ENCODE measurements at regions not wholly inside any gene's neighbourhood (a gene's known extent, or its start where the extent isn't known, plus 50 kb on each side); places are given as distances from the start of the nearest gene placed in this dataset.
"Not testable (repeated sequence)": the region's sequence is repeated elsewhere in the genome, so short reads cannot be mapped to it uniquely, and the experiment has no call there.

GRCh38 chr10:8835453-8836167, 781.1 kb downstream of the GATA3 start:
- no peak for DNase-seq

DNA sequence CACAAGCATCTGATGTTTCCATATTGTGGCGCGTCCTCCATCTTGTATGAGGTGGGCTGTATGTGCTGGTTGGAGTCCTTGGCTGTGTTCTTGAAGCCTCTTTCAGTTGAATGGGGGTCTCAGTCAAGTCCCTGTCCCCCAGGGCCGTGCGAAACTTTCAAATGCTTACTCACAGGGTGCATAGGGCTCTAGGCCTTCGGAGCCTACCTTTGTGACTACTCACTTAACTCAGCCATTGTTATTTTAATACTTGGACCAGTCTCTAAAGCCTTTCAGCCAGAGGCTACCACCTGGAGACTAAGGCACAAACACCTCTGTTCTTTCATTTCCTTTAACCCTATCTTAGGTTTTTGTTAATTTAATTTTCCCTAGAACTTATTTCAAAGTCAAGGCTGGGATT, 785.9 kb downstream of the GATA3 start:
- no peak for DNase-seq

GRCh38 chr10:8844141-8844540, 789.7 kb downstream of the GATA3 start:
- DNase-seq = no peak

- DNase-seq = no peak
These were observed 798.1 kb downstream of the GATA3 start for GRCh38 chr10:8852546-8852945.

- DNase-seq = no peak
These were observed 798.6 kb downstream of the GATA3 start for GRCh38 chr10:8853048-8853447.

DNA sequence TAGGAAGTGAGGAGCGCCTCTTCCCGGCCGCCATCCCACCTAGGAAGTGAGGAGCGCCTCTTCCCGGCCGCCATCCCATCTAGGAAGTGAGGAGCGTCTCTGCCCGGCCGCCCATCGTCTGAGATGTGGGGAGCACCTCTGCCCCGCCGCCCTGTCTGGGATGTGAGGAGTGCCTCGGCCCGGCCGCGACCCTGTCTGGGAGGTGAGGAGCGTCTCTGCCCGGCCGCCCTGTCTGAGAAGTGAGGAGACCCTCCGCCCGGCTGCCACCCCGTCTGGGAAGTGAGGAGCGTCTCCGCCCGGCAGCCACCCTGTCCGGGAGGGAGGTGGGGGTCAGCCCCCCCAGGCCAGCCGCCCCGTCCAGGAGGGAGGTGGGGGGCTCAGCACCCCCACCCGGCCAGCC, 814.4 kb downstream of the GATA3 start:
- not testable (repeated sequence) for DNase-seq

DNA sequence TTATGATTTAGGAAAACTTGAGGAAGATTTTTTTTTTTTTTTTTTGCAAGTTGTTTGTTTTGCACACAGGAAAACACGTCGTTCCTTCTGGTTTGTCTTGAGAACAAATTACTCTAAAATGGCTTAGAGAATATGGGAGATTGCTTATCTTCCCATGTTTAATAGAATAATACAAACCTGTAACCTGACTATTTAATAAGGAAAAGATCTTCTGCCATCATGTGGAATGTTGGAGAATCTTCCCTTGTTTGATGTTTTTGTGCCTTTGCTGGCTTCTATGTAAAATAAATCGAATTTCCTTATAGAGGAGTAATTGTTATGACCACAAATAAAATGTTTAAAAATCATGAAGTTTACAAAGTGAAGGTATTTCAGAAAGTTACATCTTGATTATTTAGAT, 818.8 kb downstream of the GATA3 start:
- DNase-seq = no peak

- DNase-seq = no peak
These were observed 819.8 kb downstream of the GATA3 start for GRCh38 chr10:8874268-8874667.

- DNase-seq = no peak
These were observed 820.5 kb downstream of the GATA3 start for GRCh38 chr10:8874972-8875371.

GRCh38 chr10:8876171-8876570, 821.7 kb downstream of the GATA3 start:
- no peak for DNase-seq

DNA sequence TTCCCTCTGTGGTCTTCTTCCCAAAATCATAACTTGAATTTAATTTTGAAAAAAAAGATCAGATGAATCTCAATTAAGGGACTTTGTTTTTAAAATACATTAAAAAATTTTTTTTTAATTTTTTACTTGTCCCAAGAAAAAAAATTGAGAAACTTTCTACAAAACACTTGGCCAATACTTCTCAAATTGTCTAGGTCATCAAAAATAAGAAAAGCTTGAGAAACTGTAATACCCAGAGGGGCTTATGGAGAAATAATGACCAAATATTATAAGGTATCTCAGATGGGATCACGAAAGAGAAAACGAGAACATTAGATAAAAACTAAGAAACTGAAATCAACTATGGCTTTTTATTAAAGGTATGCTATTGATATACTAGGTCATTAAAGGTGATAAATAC, 835.0 kb downstream of the GATA3 start:
- DNase-seq = no peak

GRCh38 chr10:8893102-8893501, 838.6 kb downstream of the GATA3 start:
- DNase-seq = no peak

DNA sequence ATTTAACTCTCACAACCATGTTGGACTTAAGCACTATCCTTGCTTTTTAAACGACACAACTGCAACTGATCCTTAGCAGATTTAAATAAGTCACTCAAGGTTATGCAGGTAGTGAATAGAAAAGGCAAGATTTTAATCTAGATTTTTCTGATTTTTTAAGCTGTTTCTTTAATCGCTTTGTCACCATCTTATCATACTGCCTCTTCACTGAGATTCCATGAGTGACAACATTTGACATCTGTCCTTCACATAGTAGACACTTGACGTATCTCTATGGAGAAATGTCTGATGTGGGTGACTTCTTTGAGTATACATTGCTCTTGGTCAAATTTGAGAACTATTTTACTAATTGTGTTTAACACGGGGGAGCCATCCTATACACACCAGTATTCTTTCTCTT, 839.7 kb downstream of the GATA3 start:
- no peak for DNase-seq

DNA sequence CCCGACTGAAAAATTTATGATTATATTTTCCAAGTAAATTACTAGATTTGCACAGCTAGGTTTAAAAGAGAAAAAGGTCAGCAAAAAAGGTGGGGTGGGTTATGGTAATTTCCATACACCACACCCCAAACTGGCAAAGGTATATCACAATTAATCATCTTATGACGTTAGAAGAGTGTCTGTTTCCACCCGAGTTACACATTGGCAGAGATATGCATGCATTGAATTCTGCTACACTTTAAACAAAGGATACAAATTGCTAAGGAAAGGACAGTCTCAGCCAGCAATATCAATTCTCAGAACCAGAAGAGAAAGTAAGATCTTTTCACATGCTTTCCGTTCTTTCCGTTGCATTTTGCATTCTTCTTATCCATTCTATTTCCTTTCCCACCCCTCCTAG, 843.3 kb downstream of the GATA3 start:
- no peak for DNase-seq

DNA sequence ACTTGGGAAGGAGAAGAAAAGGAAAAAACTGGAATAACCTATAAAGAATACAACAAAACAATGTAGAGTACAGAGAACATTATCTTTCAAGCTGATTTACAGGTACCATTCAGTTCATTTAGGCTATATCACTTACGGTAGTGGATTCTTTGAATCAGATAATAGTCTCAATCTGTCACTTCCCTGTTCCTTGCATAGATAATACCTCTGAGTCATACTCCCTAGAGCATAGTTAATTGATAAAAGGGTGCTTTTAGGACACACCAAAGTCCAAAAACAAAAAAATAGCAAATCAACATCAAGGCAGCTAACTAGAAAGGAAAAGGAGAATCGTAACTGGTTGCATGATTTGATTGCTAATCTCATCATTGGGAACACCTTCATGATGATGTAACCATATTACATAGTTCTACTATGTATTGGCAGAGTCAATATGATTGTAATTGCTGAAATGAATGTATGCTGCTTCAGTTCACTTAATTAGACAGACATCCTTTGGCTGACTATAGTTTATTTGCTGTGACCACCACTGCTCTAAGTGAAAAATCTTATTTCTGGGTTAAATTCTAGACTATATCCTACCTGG, 844.4 kb downstream of the GATA3 start:
- no peak for DNase-seq

- DNase-seq = no peak
These were observed 848.4 kb downstream of the GATA3 start for GRCh38 chr10:8902926-8903325.

DNA sequence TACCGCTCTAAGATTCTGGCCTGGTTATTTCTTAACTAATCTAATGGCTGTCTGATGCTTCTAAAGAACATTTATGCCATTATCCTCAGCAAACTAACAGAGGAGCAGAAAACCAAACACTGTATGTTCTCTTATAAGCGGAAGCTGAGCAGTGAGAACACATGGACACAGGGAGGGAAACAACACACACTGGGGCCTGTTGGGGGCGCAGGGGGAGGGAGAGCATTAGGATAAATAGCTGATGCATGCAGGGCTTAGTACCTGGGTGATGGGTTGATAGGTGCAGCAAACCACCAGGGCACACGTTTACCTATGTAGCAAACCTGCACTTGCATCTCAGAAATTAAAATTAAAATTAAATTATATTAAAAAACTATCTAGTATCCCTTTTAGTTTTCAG, 853.5 kb downstream of the GATA3 start:
- DNase-seq = no peak

- DNase-seq = no peak
These were observed 855.8 kb downstream of the GATA3 start for GRCh38 chr10:8910314-8910713.

GRCh38 chr10:8911032-8911431, 856.5 kb downstream of the GATA3 start:
- no peak for DNase-seq

GRCh38 chr10:8912108-8912507, 857.6 kb downstream of the GATA3 start:
- no peak for DNase-seq

- DNase-seq = no peak
These were observed 859.2 kb downstream of the GATA3 start for GRCh38 chr10:8913720-8914119.

DNA sequence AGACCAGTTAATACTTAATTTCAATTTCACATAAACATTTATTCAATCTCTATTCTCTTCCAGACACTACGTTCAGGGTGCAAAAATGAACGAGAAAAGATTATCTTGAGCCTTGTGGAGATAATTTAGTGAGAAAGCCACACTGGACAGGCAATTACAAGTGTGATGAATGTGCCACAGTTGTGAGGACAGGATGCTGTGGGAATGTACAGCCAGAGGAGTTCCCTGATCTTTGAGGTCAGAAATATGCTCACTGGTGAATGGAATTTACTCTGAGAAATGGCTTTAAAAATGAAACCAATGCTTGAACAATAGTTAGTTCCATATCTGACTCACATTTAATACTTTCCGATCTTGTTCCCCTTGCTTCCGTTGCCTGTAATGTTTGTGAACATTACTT, 864.8 kb downstream of the GATA3 start:
- DNase-seq = no peak

DNA sequence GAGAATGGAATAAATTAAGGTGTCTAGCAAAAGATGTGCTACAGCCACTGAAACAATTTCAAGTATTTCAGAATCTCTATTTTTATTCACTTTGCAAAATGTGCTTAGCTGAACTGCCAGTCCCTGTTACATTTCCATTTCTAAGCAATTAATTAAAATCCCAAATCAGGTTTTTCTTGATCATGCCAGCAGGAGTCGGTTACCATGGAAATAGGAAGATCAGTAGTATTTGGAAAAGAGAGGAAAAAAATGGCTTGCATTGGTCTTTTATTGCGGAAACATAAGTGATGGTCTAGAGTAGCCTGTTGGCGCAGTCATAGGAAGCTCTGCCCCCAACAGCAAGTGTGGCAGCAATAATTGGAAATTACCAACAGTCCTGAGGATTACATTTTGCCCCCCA, 867.1 kb downstream of the GATA3 start:
- DNase-seq = no peak

DNA sequence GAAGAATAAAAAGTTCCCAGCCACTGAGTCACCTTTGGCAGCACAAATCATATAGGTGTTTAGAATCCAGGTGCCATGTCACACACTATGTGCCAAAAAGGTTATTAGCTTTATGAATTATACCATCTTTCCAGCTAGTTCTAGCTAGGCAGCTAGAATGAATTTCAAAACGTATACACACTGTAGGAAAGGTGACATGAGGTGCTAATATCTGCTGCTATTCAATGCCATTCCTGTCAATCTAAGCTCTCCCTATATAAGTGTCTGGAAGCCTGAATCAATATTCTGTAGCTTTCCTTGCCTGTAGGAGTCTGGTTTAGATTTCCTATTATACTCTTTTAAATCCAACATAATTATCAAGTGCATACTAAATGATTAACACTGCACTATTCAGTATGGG, 868.6 kb downstream of the GATA3 start:
- DNase-seq = no peak

GRCh38 chr10:8927705-8928104, 873.2 kb downstream of the GATA3 start:
- no peak for DNase-seq
